DND-41 (cell line): ENCODE measurements at regions not wholly inside any gene's neighbourhood (a gene's known extent, or its start where the extent isn't known, plus 50 kb on each side); places are given as distances from the start of the nearest gene placed in this dataset.
"Not testable (repeated sequence)": the region's sequence is repeated elsewhere in the genome, so short reads cannot be mapped to it uniquely, and the experiment has no call there.

Experiments
- CTCF ChIP-seq: IDR thresholded peaks from 2 replicates; pipeline ENCODE4 v1.5.1; 2012; ENCODE audit warnings: borderline replicate concordance, low read length, moderate library complexity, mild to moderate bottlenecking; ENCODE audit not compliant: poor library complexity, severe bottlenecking; ENCODE audit errors: extremely low read depth
- EZH2 ChIP-seq: IDR thresholded peaks from 3 replicates; pipeline ENCODE4 v1.6.1; 2012; ENCODE audit warnings: borderline replicate concordance, low read depth, mild to moderate bottlenecking, moderate library complexity, low read length, inconsistent platforms; ENCODE audit not compliant: severe bottlenecking

GRCh38 chr5:152102908-152103307 lies 178.3 kb upstream of the GLRA1 start:
- not testable (repeated sequence) for TF ChIP-seq CTCF, EZH2
